Stimulated activated CD8-positive, alpha-beta memory T cell treated with anti-CD3 and anti-CD28 coated beads, Interleukin-4, amount 100 ng/mL, for 4 hours (primary cell): ENCODE measurements at regions not wholly inside any gene's neighbourhood (a gene's known extent, or its start where the extent isn't known, plus 50 kb on each side); places are given as distances from the start of the nearest gene placed in this dataset.
"Not testable (repeated sequence)": the region's sequence is repeated elsewhere in the genome, so short reads cannot be mapped to it uniquely, and the experiment has no call there.

Experiments
- DNase-seq, 2 donors: peaks; one replicate each; pipeline ENCODE4 v3.0.0-alpha.2; 2020; ENCODE audit warnings: low read depth in 2 of 2, low spot score in 1 of 2

GRCh38 chr16:32116080-32116479 lies 137.0 kb upstream of the TP53TG3D start:
- no peak for DNase-seq

GRCh38 chr16:32116533-32116932 lies 136.6 kb upstream of the TP53TG3D start:
- DNase-seq: not testable (repeated sequence)

GRCh38 chr16:32120372-32120771 lies 132.7 kb upstream of the TP53TG3D start:
- DNase-seq: not testable (repeated sequence)

GRCh38 chr16:32120779-32121178 lies 132.3 kb upstream of the TP53TG3D start:
- not testable (repeated sequence) for DNase-seq

- not testable (repeated sequence) for DNase-seq
Observed at GRCh38 chr16:32121273-32121900, 131.7 kb upstream of the TP53TG3D start.

- DNase-seq: not testable (repeated sequence)
Observed at GRCh38 chr16:32152434-32152833, 100.7 kb upstream of the TP53TG3D start.

- DNase-seq: not testable (repeated sequence)
Observed at GRCh38 chr16:32187918-32188669, 65.0 kb upstream of the TP53TG3D start.

- DNase-seq: not testable (repeated sequence)
Observed at GRCh38 chr16:32202585-32202984, 50.5 kb upstream of the TP53TG3D start.
